ENCODE measurements at regions not wholly inside any gene's neighbourhood (a gene's known extent, or its start where the extent isn't known, plus 50 kb on each side); places are given as distances from the start of the nearest gene placed in this dataset.

GRCh38 chr12:127396734-127397133 lies 870.2 kb upstream of the TMEM132C start:
- H3K27ac ChIP-seq = no peak overlapping the region
- TF ChIP-seq ZFX (IDR thresholded peaks at IDR 0.05) (no peak), CTCF (conservative IDR thresholded peaks at IDR 0.05) (no peak)

GRCh38 chr12:127398016-127398710 lies 868.8 kb upstream of the TMEM132C start:
- TF ChIP-seq CTCF (conservative IDR thresholded peaks at IDR 0.05) (no peak), ZFX (IDR thresholded peaks at IDR 0.05) (no peak)
- no peak overlapping the region for H3K27ac ChIP-seq

- TF ChIP-seq CTCF (conservative IDR thresholded peaks at IDR 0.05) (no peak), ZFX (IDR thresholded peaks at IDR 0.05) (no peak)
- H3K27ac ChIP-seq = no peak overlapping the region
These were observed 867.5 kb upstream of the TMEM132C start for GRCh38 chr12:127399451-127399850.

DNA sequence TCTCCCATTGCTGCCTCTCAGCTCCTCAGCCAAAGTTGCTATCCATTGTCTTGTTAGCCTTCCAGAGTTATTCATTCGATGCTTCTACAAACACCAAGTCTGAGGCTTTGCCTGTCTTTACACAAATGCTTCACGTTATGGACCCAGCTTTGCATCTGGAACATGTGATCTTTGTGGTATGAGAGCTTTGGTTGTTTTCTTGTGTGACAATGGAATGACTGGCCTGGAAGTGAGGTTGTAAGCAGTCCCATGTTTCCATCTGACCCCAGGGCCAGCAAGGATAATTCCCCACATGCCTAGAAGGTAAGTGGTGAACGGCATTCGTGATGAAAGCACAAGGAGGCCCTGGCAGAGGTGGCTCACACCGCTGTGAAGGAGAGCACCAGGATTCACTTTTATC lies 866.7 kb upstream of the TMEM132C start:
- TF ChIP-seq CTCF (conservative IDR thresholded peaks at IDR 0.05) = no peak
- TF ChIP-seq ZFX (IDR thresholded peaks at IDR 0.05) = no peak
- no peak overlapping the region for H3K27ac ChIP-seq

DNA sequence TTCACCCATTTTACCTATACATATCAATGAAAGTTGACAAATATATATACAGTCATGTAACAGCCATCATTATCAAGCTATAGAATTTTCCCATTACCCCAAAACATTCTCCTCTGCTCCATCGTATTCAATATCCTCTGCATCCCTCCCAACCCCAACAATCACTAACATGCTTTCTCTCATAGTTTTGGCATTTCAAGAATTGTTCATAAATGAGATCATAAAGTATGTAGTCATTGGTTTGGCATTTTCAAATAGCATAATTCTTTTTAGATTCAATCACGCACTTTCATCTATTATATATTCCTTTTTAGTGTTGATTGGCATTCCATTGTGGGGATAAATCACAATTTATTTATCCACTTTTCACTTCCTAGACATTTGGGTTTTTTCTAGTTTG lies 866.0 kb upstream of the TMEM132C start:
- H3K27ac ChIP-seq = no peak overlapping the region

DNA sequence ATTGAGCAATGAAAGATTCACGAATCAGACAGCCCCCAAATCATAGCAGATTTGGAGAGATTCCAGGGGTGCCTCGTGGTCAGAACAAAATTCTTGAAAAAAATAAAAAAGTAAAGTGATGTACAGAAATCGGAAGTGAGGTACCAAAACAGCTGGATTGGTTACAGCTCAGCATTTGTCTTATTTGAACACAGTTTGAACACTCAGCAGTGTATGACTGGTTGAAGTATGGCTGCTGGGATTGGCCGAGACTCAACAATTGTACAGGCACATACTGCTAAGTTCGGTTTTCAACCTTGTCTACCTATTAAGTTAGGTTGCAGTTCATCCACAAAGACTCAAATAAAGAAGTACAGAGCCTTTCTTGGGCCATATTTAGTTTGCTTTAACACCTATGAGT lies 865.4 kb upstream of the TMEM132C start:
- TF ChIP-seq ZFX (IDR thresholded peaks at IDR 0.05) = no peak
- TF ChIP-seq CTCF (conservative IDR thresholded peaks at IDR 0.05) = no peak
- no peak overlapping the region for H3K27ac ChIP-seq

More for the DNA sequence above, 866.0 kb upstream of the TMEM132C start:
- TF ChIP-seq ZFX (IDR thresholded peaks at IDR 0.05) (no peak), CTCF (conservative IDR thresholded peaks at IDR 0.05) (no peak)

DNA sequence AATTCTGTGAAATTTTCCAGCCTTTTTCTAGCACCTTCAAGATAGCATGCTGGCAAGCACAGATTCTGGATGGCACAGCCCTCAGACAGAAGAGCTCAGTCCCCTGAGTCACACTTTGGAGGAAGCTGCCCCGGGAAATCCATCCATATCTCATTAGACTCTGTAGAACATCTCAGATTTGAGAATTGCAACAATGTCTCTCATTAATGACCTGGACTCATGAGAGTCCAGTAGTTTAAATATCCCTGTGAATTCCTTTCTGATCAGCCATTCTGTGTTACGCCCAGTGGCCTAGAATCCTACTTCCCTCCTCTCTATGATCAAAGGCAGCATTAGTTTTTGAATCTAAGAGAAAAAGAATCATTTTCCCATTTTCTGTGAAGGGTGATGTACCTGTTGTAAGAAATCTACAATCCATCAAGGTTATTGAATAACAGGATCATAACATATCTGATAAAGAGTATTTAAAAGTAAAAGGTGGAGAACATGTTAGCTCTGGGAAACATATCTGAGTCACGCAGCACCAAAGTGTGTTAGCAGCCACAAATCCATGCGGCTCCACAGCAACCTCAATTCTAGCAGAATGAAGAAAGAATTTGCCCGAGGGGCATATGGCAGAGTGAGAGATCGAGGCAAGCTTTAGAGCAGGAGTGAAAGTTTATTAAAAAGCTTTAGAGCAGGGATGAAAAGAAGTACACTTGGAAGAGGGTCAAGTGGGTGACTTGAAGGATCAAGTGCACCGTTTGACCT lies 855.6 kb upstream of the TMEM132C start:
- TF ChIP-seq CTCF (conservative IDR thresholded peaks at IDR 0.05) (no peak), ZFX (IDR thresholded peaks at IDR 0.05) (no peak)
- H3K27ac ChIP-seq = no peak overlapping the region
